B cell (primary cell): ENCODE measurements at regions not wholly inside any gene's neighbourhood (a gene's known extent, or its start where the extent isn't known, plus 50 kb on each side); places are given as distances from the start of the nearest gene placed in this dataset.
"Not testable (repeated sequence)": the region's sequence is repeated elsewhere in the genome, so short reads cannot be mapped to it uniquely, and the experiment has no call there.

ENCODE experiments used
- ATAC-seq: fragments of 200-7000 bp; cut with Tn5 transposase; one replicate; pipeline ENCODE4 v1.10.0; 2021; ENCODE audit warnings: low read depth, mild to moderate bottlenecking, moderate number of reproducible peaks, moderate library complexity
- CTCF ChIA-PET: fragments of 350-600 bp; sonication (Branson Sonifier 250); formaldehyde crosslinking; loops from one replicate; lab custom pipeline; 2021; ENCODE audit warnings: antibody characterized with exemption, inconsistent platforms; lab: Charles Lee
- POLR2A ChIA-PET: fragments of 350-600 bp; sonication (Branson Sonifier 250); formaldehyde crosslinking; loops from one replicate; lab custom pipeline; 2021; ENCODE audit warnings: antibody characterized with exemption; lab: Charles Lee
- DNase-seq: peaks from one replicate; pipeline ENCODE4 v3.0.0; 2013
- H2AFZ ChIP-seq: 2 replicates; pipeline ENCODE4 v1.6.1; 2012; ENCODE audit warnings: mild to moderate bottlenecking, low read depth, low read length; ENCODE audit not compliant: insufficient read depth, poor library complexity, severe bottlenecking
- H3K27ac ChIP-seq, 2 donors: 1 replicate in 1 of 2; 2 replicates in 1 of 2; pipeline ENCODE4 v1.5.1; 2012 to 2013; ENCODE audit warnings: low read length in 2 of 2, mild to moderate bottlenecking in 2 of 2, moderate library complexity in 1 of 2
- H3K27me3 ChIP-seq, 4 experiments: fragments of 200-600 bp in 1 of 4; sonication (generic) in 1 of 4; replicated peaks in 1 of 4; 1 replicate in 2 of 4; 2 replicates in 2 of 4; pipeline versions ENCODE4 v1.6.1 to v1.7.0; 2013 to 2016; ENCODE audit warnings: low read length in 3 of 4, mild to moderate bottlenecking in 2 of 4, mixed read lengths in 1 of 4, moderate library complexity in 1 of 4; ENCODE audit not compliant: insufficient read depth in 4 of 4, control insufficient read depth in 3 of 4; ENCODE audit errors: control extremely low read depth in 1 of 4
- H3K36me3 ChIP-seq, 2 experiments: replicated peaks in 1 of 2; 1 replicate in 1 of 2; 2 replicates in 1 of 2; pipeline versions ENCODE4 v1.6.1 to v1.7.1; 2013; ENCODE audit warnings: low read length in 1 of 2; ENCODE audit not compliant: insufficient read depth in 2 of 2, control insufficient read depth in 1 of 2; ENCODE audit errors: control extremely low read depth in 1 of 2, extremely low read depth in 1 of 2
- H3K4me1 ChIP-seq, 2 donors: fragments of 200-600 bp in 1 of 2; sonication (generic) in 1 of 2; 1 replicate in 1 of 2; 2 replicates in 1 of 2; pipeline versions ENCODE4 v1.5.1 to v1.6.1; 2013 to 2017; ENCODE audit warnings: low read length in 2 of 2; ENCODE audit not compliant: control insufficient read depth in 2 of 2, insufficient read depth in 2 of 2
- H3K4me2 ChIP-seq: replicated peaks from 2 replicates; pipeline ENCODE3; 2012; ENCODE audit warnings: mild to moderate bottlenecking, low read depth, low read length; ENCODE audit not compliant: poor library complexity, severe bottlenecking
- H3K4me3 ChIP-seq, 5 experiments: fragments of 200-600 bp in 1 of 5; sonication (generic) in 1 of 5; 1 replicate in 3 of 5; 2 replicates in 2 of 5; pipeline versions ENCODE4 v1.5.1 to v1.7.0; 2011 to 2016; ENCODE audit warnings: low read length in 4 of 5, mild to moderate bottlenecking in 4 of 5, low read depth in 2 of 5, control low read depth in 1 of 5, moderate library complexity in 1 of 5; ENCODE audit not compliant: insufficient read depth in 1 of 5; ENCODE audit errors: control extremely low read depth in 1 of 5, extremely low read depth in 1 of 5
- H3K79me2 ChIP-seq: fragments of 200-600 bp; sonication (generic); one replicate; pipeline ENCODE4 v1.6.0; 2016; ENCODE audit warnings: low read length; ENCODE audit not compliant: control insufficient read depth, insufficient read depth
- H3K9ac ChIP-seq: fragments of 200-600 bp; sonication (generic); 2 replicates; pipeline ENCODE4 v1.6.1; 2017; ENCODE audit warnings: mild to moderate bottlenecking, low read length, moderate library complexity
- H3K9me3 ChIP-seq, 3 donors: one replicate each; pipeline versions ENCODE4 v1.6.1 to v1.7.1; 2013; ENCODE audit warnings: low read length in 2 of 3; ENCODE audit not compliant: control insufficient read depth in 2 of 3, insufficient read depth in 1 of 3; ENCODE audit errors: control extremely low read depth in 1 of 3
- H4K20me1 ChIP-seq: 2 replicates; pipeline ENCODE4 v1.6.0; 2012; ENCODE audit warnings: mild to moderate bottlenecking, low read length; ENCODE audit not compliant: insufficient read depth, control insufficient read depth, poor library complexity, severe bottlenecking
- H3K27ac Mint-ChIP-seq: one replicate; pipeline ENCODE4 v1.8.0; 2021; ENCODE audit warnings: mixed read lengths
- H3K27me3 Mint-ChIP-seq: one replicate; pipeline ENCODE4 v1.8.0; 2021; ENCODE audit warnings: mixed read lengths
- H3K4me1 Mint-ChIP-seq: one replicate; pipeline ENCODE4 v1.8.0; 2021; ENCODE audit warnings: mixed read lengths
- H3K4me3 Mint-ChIP-seq: one replicate; pipeline ENCODE4 v1.8.0; 2021; ENCODE audit warnings: mixed read lengths
- H3K9me3 Mint-ChIP-seq: one replicate; pipeline ENCODE4 v1.8.0; 2022; ENCODE audit warnings: mixed read lengths; ENCODE audit not compliant: insufficient read depth
- CTCF ChIP-seq: fragments of 200-600 bp; IDR thresholded peaks from one replicate; pipeline ENCODE4 v1.8.0; 2022; ENCODE audit warnings: antibody characterized with exemption, mild to moderate bottlenecking
- EZH2 ChIP-seq: IDR thresholded peaks from 2 replicates; pipeline ENCODE4 v1.6.1; 2012; ENCODE audit warnings: borderline replicate concordance, low read depth, mild to moderate bottlenecking, moderate library complexity, low read length; ENCODE audit not compliant: insufficient read depth, poor library complexity, severe bottlenecking
- WGBS: methylation state at CpG from one replicate; pipeline ENCODE4 v1.1.5; 2013; ENCODE audit warnings: missing lambda C conversion rate; ENCODE audit not compliant: insufficient coverage; 5-methylcytosine and 5-hydroxymethylcytosine counted together
- intact Hi-C: fragments of 100-400 bp; cut with micrococcal nuclease; formaldehyde crosslinking; loops from one replicate; pipeline ENCODE4 v1.10.0; 2022

DNA sequence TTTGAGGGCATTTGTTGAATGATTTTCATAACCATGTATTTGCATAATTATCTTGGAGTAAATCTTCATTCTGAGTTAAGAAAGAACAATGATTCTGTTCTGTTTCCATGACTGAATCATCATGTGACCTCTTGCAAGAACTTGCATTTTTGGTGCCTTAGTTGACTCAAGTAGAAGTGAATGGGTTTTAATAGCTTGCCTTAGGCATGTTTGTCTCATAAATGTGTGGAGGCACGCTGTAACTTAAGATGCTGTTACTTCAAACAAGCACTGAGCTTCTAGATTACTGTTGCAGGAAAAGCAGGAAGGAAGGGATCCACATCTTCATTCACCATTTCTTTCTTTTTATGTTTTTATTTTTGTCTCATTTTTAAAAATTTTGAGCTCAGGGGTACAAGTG lies 875.8 kb downstream of the PRIM2 start:
- WGBS = no CpG with 5 or more reads among the region's 1 CpG
- H3K79me2 ChIP-seq, H3K4me3 Mint-ChIP-seq, H3K27me3 Mint-ChIP-seq, CTCF ChIA-PET, ATAC-seq, H3K9me3 ChIP-seq, H3K36me3 ChIP-seq, H2AFZ ChIP-seq, H3K4me1 ChIP-seq, H3K4me1 Mint-ChIP-seq, H3K9me3 Mint-ChIP-seq, POLR2A ChIA-PET, H3K4me3 ChIP-seq, intact Hi-C loops, H3K27ac Mint-ChIP-seq, H3K9ac ChIP-seq, H3K27me3 ChIP-seq, H4K20me1 ChIP-seq, DNase-seq, H3K27ac ChIP-seq, H3K4me2 ChIP-seq: not testable (repeated sequence)

DNA sequence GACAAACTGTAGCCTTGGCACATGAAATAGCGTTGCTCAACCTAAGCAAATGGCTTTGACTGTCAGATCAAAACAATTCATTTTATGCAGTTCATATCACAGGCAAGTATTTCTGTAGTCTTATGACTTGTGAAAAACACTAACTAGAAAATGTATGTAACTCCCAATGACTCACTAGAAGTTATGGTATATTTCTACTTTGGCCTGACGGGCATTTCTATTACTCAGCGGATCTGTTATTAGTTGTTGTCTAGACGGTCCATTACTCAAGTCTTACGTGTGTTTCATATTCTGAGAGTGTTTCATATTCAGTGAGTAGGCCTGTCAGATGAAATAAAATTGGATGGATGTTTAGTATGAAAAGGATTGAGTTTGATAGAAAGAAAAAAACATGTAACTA lies 880.9 kb downstream of the PRIM2 start:
- ATAC-seq (no peak), DNase-seq (no peak)
- Histone ChIP-seq H3K9ac (no peak overlapping the region), H3K9me3 (no peaks in the 10 kb centered on the region), H3K27ac (no peak overlapping the region), H3K79me2 (no peaks in the 10 kb centered on the region), H3K36me3 (no peaks in the 10 kb centered on the region), H2AFZ (no peak overlapping the region), H4K20me1 (no peaks in the 10 kb centered on the region), H3K4me3 (no peak overlapping the region), H3K4me2 (no peak overlapping the region), H3K27me3 (no peaks in the 10 kb centered on the region), H3K4me1 (no peaks in the 10 kb centered on the region)
- H3K4me3 Mint-ChIP-seq = no peak overlapping the region
- H3K4me1 Mint-ChIP-seq = no peaks in the 10 kb centered on the region
- CTCF ChIA-PET = no interaction called here
- no peak overlapping the region for H3K27ac Mint-ChIP-seq
- WGBS = 90% methylated on average over 3 of the region's 5 CpGs
- TF ChIP-seq CTCF = no peak
- no peak for TF ChIP-seq EZH2
- intact Hi-C loops = no loop called here
- no peaks in the 10 kb centered on the region for H3K9me3 Mint-ChIP-seq
- POLR2A ChIA-PET = no interaction called here
- no peaks in the 10 kb centered on the region for H3K27me3 Mint-ChIP-seq

GRCh38 chr6:58237124-58237523 lies 919.7 kb downstream of the PRIM2 start:
- ATAC-seq, H3K36me3 ChIP-seq, H3K9ac ChIP-seq, intact Hi-C loops, H3K4me1 ChIP-seq, H3K9me3 Mint-ChIP-seq, CTCF ChIA-PET, H3K27ac ChIP-seq, POLR2A ChIA-PET, H3K27me3 ChIP-seq, DNase-seq, H3K27me3 Mint-ChIP-seq, H3K27ac Mint-ChIP-seq, H4K20me1 ChIP-seq, H3K4me2 ChIP-seq, H3K79me2 ChIP-seq, H2AFZ ChIP-seq, H3K4me1 Mint-ChIP-seq, H3K9me3 ChIP-seq, H3K4me3 ChIP-seq, H3K4me3 Mint-ChIP-seq: not testable (repeated sequence)
- no CpG with 5 or more reads among the region's 1 CpG for WGBS
